Thymus (tissue), 11 donors: ENCODE measurements at regions not wholly inside any gene's neighbourhood (a gene's known extent, or its start where the extent isn't known, plus 50 kb on each side); places are given as distances from the start of the nearest gene placed in this dataset.
A peak's percentile ranks its signal among the peaks of the same experiment; 100 is the strongest.

Experiments
- DNase-seq, 9 donors: peaks; one replicate each; pipeline ENCODE4 v3.0.0-alpha.2; 2013; ENCODE audit warnings: low spot score in 9 of 9, low read depth in 6 of 9, missing footprints in 1 of 9
- H3K27ac ChIP-seq, 2 donors: one replicate each; pipeline ENCODE4 v1.5.1; 2013; ENCODE audit warnings: control low read depth in 1 of 2, low read depth in 1 of 2, low read length in 1 of 2, mild to moderate bottlenecking in 1 of 2, moderate library complexity in 1 of 2
- H3K27me3 ChIP-seq, 2 donors: one replicate each; pipeline ENCODE4 v1.5.1; 2013; ENCODE audit warnings: low read length in 1 of 2; ENCODE audit not compliant: control insufficient read depth in 2 of 2, insufficient read depth in 1 of 2
- H3K36me3 ChIP-seq, 2 donors: one replicate each; pipeline ENCODE4 v1.5.1; 2013; ENCODE audit warnings: low read length in 1 of 2, mild to moderate bottlenecking in 1 of 2, moderate library complexity in 1 of 2; ENCODE audit not compliant: control insufficient read depth in 2 of 2, insufficient read depth in 2 of 2
- H3K4me1 ChIP-seq, 2 donors: one replicate each; pipeline ENCODE4 v1.5.1; 2013; ENCODE audit warnings: low read length in 2 of 2; ENCODE audit not compliant: control insufficient read depth in 2 of 2, insufficient read depth in 2 of 2
- H3K4me3 ChIP-seq, 2 donors: one replicate each; pipeline ENCODE4 v1.5.1; 2013; ENCODE audit warnings: low read length in 2 of 2, control low read depth in 1 of 2, mild to moderate bottlenecking in 1 of 2
- H3K9me3 ChIP-seq, 2 donors: one replicate each; pipeline ENCODE4 v1.5.1; 2013; ENCODE audit warnings: low read length in 1 of 2, mild to moderate bottlenecking in 1 of 2; ENCODE audit not compliant: control insufficient read depth in 2 of 2, insufficient read depth in 1 of 2
- WGBS: extraction: QIAGEN DNeasy Blood & Tissue Kit; methylation state at CpG from one replicate; pipeline ENCODE4 v1.1.7; 2013; 5-methylcytosine and 5-hydroxymethylcytosine counted together
- donor health status: healthy.

DNA sequence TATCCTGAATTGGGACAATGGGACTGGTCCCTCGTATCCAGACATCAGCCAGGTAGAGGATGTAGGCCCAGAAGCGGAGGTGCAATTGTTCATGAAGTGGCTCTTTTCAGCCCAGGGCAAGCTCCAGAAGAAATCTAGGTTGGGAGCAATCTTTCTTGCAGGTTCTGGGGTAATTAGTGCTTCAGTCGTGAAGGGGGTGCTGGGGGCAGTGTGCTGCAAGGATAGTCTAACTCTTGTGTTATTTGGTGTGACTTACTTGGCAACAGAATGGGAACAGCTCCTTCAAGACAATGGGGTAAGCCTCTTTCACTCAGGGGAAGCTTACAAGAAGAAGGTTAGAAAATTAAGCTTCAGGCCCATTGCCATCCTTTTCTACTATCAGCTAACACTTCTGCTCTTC lies 273.0 kb downstream of the DIPK2A start:
- Histone ChIP-seq H3K4me3 (no peak overlapping the region), H3K27ac (no peak overlapping the region), H3K4me1 (no peaks in the 10 kb centered on the region), H3K36me3 (no peaks in the 10 kb centered on the region), H3K9me3 (no peaks in the 10 kb centered on the region), H3K27me3 (no peaks in the 10 kb centered on the region)
- 77% methylated on average over 3 of the region's 3 CpGs for WGBS
- DNase-seq = no peak

DNA sequence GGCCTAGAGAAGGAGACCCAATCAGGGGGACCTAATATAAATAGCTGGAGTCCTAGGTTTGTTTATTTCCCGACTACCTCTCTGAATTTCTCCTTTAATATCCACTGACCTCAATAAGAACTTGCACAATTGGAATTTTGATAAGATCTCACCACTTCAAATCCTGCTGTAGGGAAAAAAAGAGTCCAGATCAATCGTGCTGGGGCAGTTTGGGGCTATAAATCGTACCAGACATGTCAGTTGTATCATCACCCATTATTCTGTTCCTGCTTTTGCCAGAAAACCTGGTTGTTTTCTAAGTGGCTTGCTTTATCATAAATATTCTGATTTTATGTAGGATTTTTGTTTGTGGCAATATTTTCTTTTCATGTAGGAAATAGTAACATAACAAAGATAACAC lies 281.3 kb downstream of the DIPK2A start:
- Histone ChIP-seq H3K27ac (no peak overlapping the region), H3K36me3 (no peaks in the 10 kb centered on the region), H3K4me3 (no peak overlapping the region), H3K9me3 (no peaks in the 10 kb centered on the region), H3K27me3 (no peaks in the 10 kb centered on the region), H3K4me1 (no peaks in the 10 kb centered on the region)
- DNase-seq = no peak
- WGBS = 69% methylated on average over 3 of the region's 3 CpGs

DNA sequence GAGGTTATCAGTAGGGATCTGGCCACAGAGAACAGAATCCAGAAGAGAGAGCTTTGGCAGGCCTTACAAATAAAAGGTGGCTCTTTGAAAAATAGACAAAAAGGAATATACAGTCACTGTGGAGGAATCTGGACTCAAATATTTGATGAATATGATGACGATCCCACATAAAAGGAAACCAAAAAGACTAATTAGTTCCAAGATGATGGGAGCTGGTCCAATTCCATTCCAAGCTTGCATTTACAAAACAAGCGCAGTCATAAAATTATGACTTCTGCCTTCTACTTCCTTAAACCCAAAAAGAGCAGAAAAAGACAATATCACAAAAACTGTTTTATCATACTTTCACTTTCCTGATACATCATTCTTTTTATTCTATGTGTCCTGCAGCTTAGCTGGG lies 285.8 kb downstream of the DIPK2A start:
- Histone ChIP-seq H3K9me3 (no peaks in the 10 kb centered on the region), H3K4me1 (no peaks in the 10 kb centered on the region), H3K27ac (no peak overlapping the region), H3K4me3 (no peak overlapping the region), H3K27me3 (no peaks in the 10 kb centered on the region), H3K36me3 (no peaks in the 10 kb centered on the region)
- DNase-seq = no peak
- 87% methylated on average over 2 of the region's 2 CpGs for WGBS

DNA sequence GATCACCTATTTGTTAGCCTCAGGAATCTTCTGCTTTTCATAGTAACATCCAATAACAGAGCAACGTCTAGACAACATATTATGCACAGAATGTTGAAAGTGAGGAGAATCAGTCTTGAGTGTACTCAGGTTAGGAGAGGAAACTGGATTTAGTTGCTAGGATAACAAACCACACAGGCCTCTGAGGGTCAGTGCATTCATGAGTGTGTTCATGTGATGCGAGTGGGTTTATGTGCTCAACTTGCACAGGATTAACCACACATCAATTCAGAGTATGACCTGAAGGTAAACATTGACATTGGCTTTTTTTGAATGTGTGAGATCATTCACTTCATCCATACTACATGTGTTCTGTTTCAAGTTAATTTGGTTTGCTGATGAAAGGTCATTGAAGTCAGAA lies 287.6 kb downstream of the DIPK2A start:
- no peaks in the 10 kb centered on the region for H3K36me3 ChIP-seq
- WGBS = 94% methylated on average over 2 of the region's 2 CpGs
- H3K4me1 ChIP-seq = no peaks in the 10 kb centered on the region
- no peak overlapping the region for H3K4me3 ChIP-seq
- H3K9me3 ChIP-seq = no peaks in the 10 kb centered on the region
- H3K27me3 ChIP-seq = no peaks in the 10 kb centered on the region
- DNase-seq = no peak
- no peak overlapping the region for H3K27ac ChIP-seq

DNA sequence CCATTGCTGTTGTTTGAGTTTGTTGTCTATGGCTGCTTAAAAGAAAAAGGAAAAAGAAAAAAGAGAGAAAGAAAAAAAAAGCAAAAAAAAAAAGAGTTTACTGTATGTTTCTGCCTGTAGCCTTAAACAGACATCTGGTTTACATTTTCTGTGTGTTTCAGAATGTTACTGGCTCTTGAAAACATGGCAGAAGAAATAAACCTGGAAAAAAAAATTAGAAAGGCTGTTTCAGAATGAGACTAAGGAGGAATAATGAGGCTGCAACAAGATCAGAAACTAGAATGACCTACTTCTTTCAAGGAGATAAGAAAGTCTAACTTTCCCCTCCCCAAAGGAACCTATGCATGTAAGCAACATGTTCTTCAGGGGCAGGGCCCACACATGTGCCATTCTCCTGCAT lies 292.1 kb downstream of the DIPK2A start:
- Histone ChIP-seq H3K27me3 (no peaks in the 10 kb centered on the region), H3K4me3 (no peak overlapping the region)
- no peak for DNase-seq

DNA sequence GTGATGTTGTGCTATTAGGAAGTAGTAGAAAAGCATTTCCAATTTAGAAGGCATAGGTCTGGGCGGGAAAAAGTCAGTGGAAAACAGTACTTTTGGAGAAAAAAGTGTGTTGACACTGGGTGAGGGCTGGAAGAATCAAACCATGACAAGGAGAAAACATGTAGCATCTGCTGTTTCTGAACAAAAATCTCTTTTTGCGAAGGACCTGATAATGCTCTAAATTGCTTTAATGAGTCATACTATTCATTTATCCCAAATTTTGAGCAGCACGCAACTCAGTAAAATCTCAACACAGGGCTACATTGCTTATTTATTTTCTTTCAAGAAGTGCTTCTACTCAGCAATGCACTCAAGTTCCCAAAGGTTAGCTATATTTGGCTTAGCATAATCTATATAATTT lies 292.7 kb downstream of the DIPK2A start:
- no peaks in the 10 kb centered on the region for H3K9me3 ChIP-seq
- 96% methylated on average over 3 of the region's 3 CpGs for WGBS
- DNase-seq = no peak
- H3K4me1 ChIP-seq = no peaks in the 10 kb centered on the region
- H3K27ac ChIP-seq = no peak overlapping the region
- no peaks in the 10 kb centered on the region for H3K36me3 ChIP-seq
- no peak overlapping the region for H3K4me3 ChIP-seq
- no peaks in the 10 kb centered on the region for H3K27me3 ChIP-seq

More for the DNA sequence above, 292.1 kb downstream of the DIPK2A start:
- no peaks in the 10 kb centered on the region for H3K36me3 ChIP-seq
- H3K9me3 ChIP-seq = no peaks in the 10 kb centered on the region
- no peaks in the 10 kb centered on the region for H3K4me1 ChIP-seq
- no peak overlapping the region for H3K27ac ChIP-seq

DNA sequence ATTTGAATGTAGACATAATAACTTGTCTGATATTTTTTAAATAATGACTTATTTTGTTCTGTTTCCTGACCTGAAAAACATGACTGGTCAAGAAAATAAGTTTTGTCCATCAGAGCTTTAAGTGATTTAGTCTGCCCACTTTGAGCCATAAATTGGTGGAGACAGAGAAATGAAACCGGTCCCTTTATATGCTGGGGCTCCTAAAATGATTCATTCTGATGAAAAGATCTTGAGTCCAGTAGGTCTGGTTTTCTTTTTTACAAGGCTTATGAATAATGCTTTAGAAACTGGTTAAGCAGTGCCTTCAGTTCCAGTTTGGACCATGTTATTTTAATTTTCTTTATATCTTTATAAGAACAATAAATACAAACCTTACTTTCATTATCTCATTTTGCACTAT lies 293.2 kb downstream of the DIPK2A start:
- DNase-seq = no peak
- Histone ChIP-seq H3K27ac (no peak overlapping the region), H3K4me1 (no peaks in the 10 kb centered on the region), H3K36me3 (no peaks in the 10 kb centered on the region), H3K4me3 (no peak overlapping the region), H3K9me3 (no peaks in the 10 kb centered on the region), H3K27me3 (no peaks in the 10 kb centered on the region)
- WGBS = 95% methylated on average over 1 of the region's 1 CpG

DNA sequence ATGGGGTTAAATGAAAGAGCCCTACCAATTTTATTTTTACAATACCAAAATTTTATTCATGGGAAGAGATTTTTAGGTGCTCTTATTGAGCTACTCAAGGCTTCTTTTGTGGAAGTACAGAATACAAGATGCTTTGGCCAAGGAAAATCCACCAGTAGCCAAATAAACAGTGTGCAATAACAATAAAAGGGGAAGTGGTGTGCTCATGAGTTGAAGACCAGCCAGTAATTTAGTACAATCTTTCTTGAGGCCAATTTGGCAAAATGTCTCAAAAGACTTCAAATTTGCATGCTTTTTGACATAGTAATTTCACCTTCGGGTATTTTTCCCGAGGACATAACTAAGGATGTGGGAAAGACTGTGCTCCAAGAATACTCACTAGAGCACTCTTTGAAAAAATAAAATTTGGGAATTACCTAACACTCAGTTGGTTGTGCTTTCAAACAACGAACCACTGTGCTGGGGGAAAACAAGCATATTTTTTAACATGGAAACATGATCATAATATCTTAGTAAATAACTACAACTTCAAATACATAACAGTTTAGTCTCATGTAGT lies 294.0 kb downstream of the DIPK2A start:
- DNase-seq = no peak
- no peaks in the 10 kb centered on the region for H3K9me3 ChIP-seq

DNA sequence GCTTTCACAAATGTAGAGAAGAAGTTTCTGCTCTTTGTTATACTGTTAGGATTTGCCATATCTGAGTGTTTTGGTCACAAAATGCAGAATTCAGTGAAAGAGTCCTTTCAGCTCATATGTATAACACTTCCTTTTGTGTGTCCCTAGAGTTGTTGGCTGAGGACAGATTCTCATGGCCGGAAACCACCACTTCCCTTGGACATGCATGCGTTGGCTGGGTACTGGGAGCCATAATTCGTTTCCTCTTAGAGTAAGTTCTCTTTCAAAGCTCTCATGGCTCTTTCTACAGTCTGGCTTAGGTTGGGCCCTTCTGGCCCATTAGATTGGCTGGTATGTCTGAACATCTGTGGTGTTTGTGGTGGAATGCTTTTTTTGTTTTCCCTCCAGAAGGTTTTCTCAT lies 298.5 kb downstream of the DIPK2A start:
- Histone ChIP-seq H3K9me3 (no peaks in the 10 kb centered on the region), H3K27ac (no peak overlapping the region), H3K4me1 (peaks cover 0 to 2% of the 10 kb centered on the region in 2 donors), H3K4me3 (no peak overlapping the region), H3K27me3 (no peaks in the 10 kb centered on the region), H3K36me3 (no peaks in the 10 kb centered on the region)
- 57% methylated on average over 3 of the region's 3 CpGs for WGBS
- DNase-seq = peak in 1 of 9 donors; percentile 2

More for the DNA sequence above, 294.0 kb downstream of the DIPK2A start:
- H3K36me3 ChIP-seq = no peaks in the 10 kb centered on the region
- WGBS = 93% methylated on average over 3 of the region's 3 CpGs
- no peaks in the 10 kb centered on the region for H3K4me1 ChIP-seq
- H3K4me3 ChIP-seq = no peak overlapping the region
- H3K27me3 ChIP-seq = no peaks in the 10 kb centered on the region
- no peak overlapping the region for H3K27ac ChIP-seq

DNA sequence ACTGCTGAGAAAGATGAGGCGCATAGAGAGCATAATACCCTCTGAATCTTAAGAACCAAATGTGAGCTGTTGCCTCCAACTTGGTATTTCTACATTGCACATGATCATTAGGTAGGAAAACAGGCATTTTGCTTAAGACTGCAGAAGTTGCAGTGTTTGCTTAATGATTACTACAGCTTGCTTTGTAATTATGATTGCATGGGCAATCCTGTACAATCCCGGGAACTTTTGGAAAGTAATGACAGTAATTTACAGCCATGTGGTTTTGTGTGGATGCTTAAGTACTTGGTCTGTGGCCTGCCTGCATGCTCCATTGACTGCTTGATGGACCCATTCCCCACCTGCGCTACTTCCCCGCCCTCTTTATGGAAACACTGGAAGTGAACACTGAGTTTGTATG lies 301.1 kb downstream of the DIPK2A start:
- Histone ChIP-seq H3K9me3 (no peaks in the 10 kb centered on the region), H3K4me3 (no peak overlapping the region), H3K36me3 (no peaks in the 10 kb centered on the region), H3K27ac (no peak overlapping the region), H3K27me3 (no peaks in the 10 kb centered on the region), H3K4me1 (peaks cover 0 to 2% of the 10 kb centered on the region in 2 donors)
- WGBS = 94% methylated on average over 4 of the region's 4 CpGs
- no peak for DNase-seq
